GM23338 (cell line): ENCODE measurements at regions not wholly inside any gene's neighbourhood (a gene's known extent, or its start where the extent isn't known, plus 50 kb on each side); places are given as distances from the start of the nearest gene placed in this dataset.

Experiments used
- CREB1 ChIP-seq: fragments of 250-450 bp; sonication (Bioruptor Pico); IDR thresholded peaks from 2 replicates; pipeline ENCODE4 v1.5.0; 2020; ENCODE audit warnings: low read depth, mild to moderate bottlenecking, moderate library complexity
- CTCF ChIP-seq, 2 experiments: fragments of 200-600 bp in 1 of 2; sonication (generic) in 1 of 2; conservative IDR thresholded peaks; 2 replicates each; pipeline versions ENCODE4 v1.5.1 to v1.6.1; 2016 to 2017; ENCODE audit warnings: antibody characterized with exemption in 2 of 2, low read depth in 2 of 2, mild to moderate bottlenecking in 2 of 2, moderate library complexity in 1 of 2
- EZH2 ChIP-seq: fragments of 200-600 bp; sonication (generic); IDR thresholded peaks from one replicate; pipeline ENCODE4 v1.8.0; 2017; ENCODE audit warnings: antibody characterized with exemption, mild to moderate bottlenecking, low read depth; ENCODE audit not compliant: unreplicated experiment
- JUNB ChIP-seq: IDR thresholded peaks from one replicate; pipeline ENCODE4 v1.6.1; 2016; ENCODE audit warnings: antibody characterized with exemption; ENCODE audit not compliant: unreplicated experiment
- POLR2AphosphoS5 ChIP-seq: IDR thresholded peaks from 2 replicates; pipeline ENCODE4 v1.6.1; 2016; ENCODE audit warnings: antibody characterized with exemption, low read depth
- REST ChIP-seq: IDR thresholded peaks from one replicate; pipeline ENCODE4 v1.6.1; 2018; ENCODE audit warnings: antibody characterized with exemption; ENCODE audit not compliant: unreplicated experiment

GRCh38 chr6:91105532-91105931 is 518.7 kb upstream of the MAP3K7 start:
- no peak for TF ChIP-seq REST
- TF ChIP-seq CREB1 (CRISPR knock-in tag): no peak
- TF ChIP-seq CTCF (conservative IDR thresholded peaks at IDR 0.05; ENCODE audit: low read depth in 2 of 2): no peak
- TF ChIP-seq EZH2: no peak
- TF ChIP-seq POLR2AphosphoS5: no peak
- no peak for TF ChIP-seq JUNB
